ENCODE measurements at regions not wholly inside any gene's neighbourhood (a gene's known extent, or its start where the extent isn't known, plus 50 kb on each side); places are given as distances from the start of the nearest gene placed in this dataset.

- TF ChIP-seq CTCF (IDR thresholded peaks at IDR 0.05 in 8 of 11, conservative IDR thresholded peaks at IDR 0.05 in 3 of 11) (no peak), POLR2A (IDR thresholded peaks at IDR 0.05) (no peak)
These were observed 730.7 kb upstream of the RGS18 start for GRCh38 chr1:191427593-191427992.
